H1 (cell line): ENCODE measurements at regions not wholly inside any gene's neighbourhood (a gene's known extent, or its start where the extent isn't known, plus 50 kb on each side); places are given as distances from the start of the nearest gene placed in this dataset.

Experiments
- CTCF ChIA-PET: fragments of 300-600 bp; sonication (Branson Sonifier 250); formaldehyde crosslinking; loops from one replicate; lab custom pipeline; 2021; ENCODE audit not compliant: partially characterized antibody; lab: Charles Lee
- POLR2A ChIA-PET: fragments of 300-600 bp; sonication (Branson Sonifier 250); formaldehyde crosslinking; loops from one replicate; lab custom pipeline; 2021; ENCODE audit warnings: inconsistent platforms; ENCODE audit not compliant: partially characterized antibody; lab: Charles Lee
- DNase-seq, 2 experiments: peaks; one replicate each; pipeline versions ENCODE4 v3.0.0 to v3.0.0-alpha.2; 2010 to 2022; ENCODE audit warnings: low spot score in 2 of 2, low read depth in 1 of 2, mixed read lengths in 1 of 2
- FAIRE-seq: peaks from 2 replicates; lab custom pipeline; 2011; peaks lifted over from hg19 to GRCh38; lab: Jason Lieb, UNC
- H2AFZ ChIP-seq: 2 replicates; pipeline ENCODE4 v1.8.1; 2012; ENCODE audit warnings: low read length, inconsistent platforms
- H2AK5ac ChIP-seq: 2 replicates; pipeline ENCODE4 v1.6.1; 2013; ENCODE audit warnings: low read depth, low read length
- H2BK120ac ChIP-seq: replicated peaks from 2 replicates; pipeline ENCODE3; 2013; ENCODE audit warnings: low read depth, low read length, inconsistent platforms
- H2BK12ac ChIP-seq: 2 replicates; pipeline ENCODE4 v1.6.1; 2013; ENCODE audit warnings: low read depth, low read length
- H2BK15ac ChIP-seq: 2 replicates; pipeline ENCODE4 v1.6.1; 2013; ENCODE audit warnings: low read length
- H2BK20ac ChIP-seq: 2 replicates; pipeline ENCODE4 v1.6.1; 2013; ENCODE audit warnings: low read length
- H2BK5ac ChIP-seq: 2 replicates; pipeline ENCODE4 v1.6.1; 2013; ENCODE audit warnings: low read depth, low read length
- H3K14ac ChIP-seq: 2 replicates; pipeline ENCODE4 v1.6.1; 2013; ENCODE audit warnings: inconsistent platforms; ENCODE audit not compliant: insufficient read length
- H3K18ac ChIP-seq: 2 replicates; pipeline ENCODE4 v1.6.1; 2013; ENCODE audit warnings: low read length; ENCODE audit errors: extremely low read depth
- H3K23ac ChIP-seq: 2 replicates; pipeline ENCODE4 v1.6.1; 2013; ENCODE audit warnings: inconsistent platforms; ENCODE audit not compliant: insufficient read length
- H3K23me2 ChIP-seq: 2 replicates; pipeline ENCODE4 v1.6.1; 2013; ENCODE audit warnings: low read depth, low read length
- H3K27ac ChIP-seq: 2 replicates; pipeline ENCODE4 v1.6.1; 2011; ENCODE audit warnings: low read depth, low read length, inconsistent platforms
- H3K27me3 ChIP-seq, 4 experiments: replicated peaks in 1 of 4; 1 replicate in 1 of 4; 2 replicates in 3 of 4; pipeline versions ENCODE4 v1.6.1 to v1.8.1; 2011 to 2013; ENCODE audit warnings: low read length in 3 of 4, mild to moderate bottlenecking in 3 of 4, inconsistent platforms in 2 of 4, mixed read lengths in 2 of 4, moderate library complexity in 1 of 4; ENCODE audit not compliant: control insufficient read depth in 3 of 4, insufficient read depth in 3 of 4; ENCODE audit errors: extremely low read depth in 1 of 4
- H3K36me3 ChIP-seq, 4 experiments: 2 replicates each; pipeline versions ENCODE4 v1.6.1 to v1.8.1; 2011 to 2013; ENCODE audit warnings: mild to moderate bottlenecking in 4 of 4, low read length in 3 of 4, moderate library complexity in 2 of 4, control low read depth in 1 of 4, inconsistent platforms in 1 of 4; ENCODE audit not compliant: insufficient read depth in 4 of 4, control insufficient read depth in 2 of 4
- H3K4ac ChIP-seq: replicated peaks from 2 replicates; pipeline ENCODE3; 2013; ENCODE audit warnings: low read length, low read depth, mixed read lengths, inconsistent platforms; ENCODE audit not compliant: insufficient read length
- H3K4me1 ChIP-seq, 4 experiments: replicated peaks in 1 of 4; 1 replicate in 1 of 4; 2 replicates in 3 of 4; pipeline versions ENCODE4 v1.6.1 to v1.8.1; 2011 to 2013; ENCODE audit warnings: low read length in 3 of 4, inconsistent platforms in 2 of 4, mixed read lengths in 1 of 4; ENCODE audit not compliant: insufficient read depth in 4 of 4, control insufficient read depth in 3 of 4
- H3K4me2 ChIP-seq, 2 experiments: 2 replicates each; pipeline versions ENCODE4 v1.6.1 to v1.8.1; 2011 to 2013; ENCODE audit warnings: low read depth in 2 of 2, low read length in 2 of 2, control low read depth in 1 of 2, inconsistent platforms in 1 of 2, mild to moderate bottlenecking in 1 of 2; ENCODE audit not compliant: insufficient read depth in 1 of 2
- H3K4me3 ChIP-seq, 4 experiments: fragments of 200-600, 300-600 bp in 1 of 4; sonication (generic), shearing (Covaris generic), sonication (Bioruptor Twin) in 1 of 4; 2 replicates each; pipeline versions ENCODE4 v1.5.1 to v1.8.1; 2011 to 2016; ENCODE audit warnings: low read length in 4 of 4, low read depth in 3 of 4, control low read depth in 2 of 4, inconsistent platforms in 2 of 4, mild to moderate bottlenecking in 2 of 4, mixed read lengths in 1 of 4, moderate library complexity in 1 of 4; ENCODE audit not compliant: insufficient read depth in 2 of 4; ENCODE audit errors: extremely low read depth in 1 of 4
- H3K56ac ChIP-seq: replicated peaks from 2 replicates; pipeline ENCODE3; 2013; ENCODE audit warnings: low read depth, mild to moderate bottlenecking, mixed read lengths, low read length, inconsistent platforms; ENCODE audit not compliant: insufficient read length
- H3K79me1 ChIP-seq: 2 replicates; pipeline ENCODE4 v1.6.1; 2013; ENCODE audit warnings: low read depth, low read length, control low read depth
- H3K79me2 ChIP-seq, 2 experiments: 2 replicates each; pipeline versions ENCODE4 v1.6.1 to v1.8.1; 2012 to 2013; ENCODE audit warnings: low read length in 2 of 2, mild to moderate bottlenecking in 2 of 2, inconsistent platforms in 1 of 2; ENCODE audit not compliant: insufficient read depth in 2 of 2, control insufficient read depth in 1 of 2
- H3K9ac ChIP-seq, 4 experiments: replicated peaks in 1 of 4; 1 replicate in 1 of 4; 2 replicates in 3 of 4; pipeline versions ENCODE4 v1.6.1 to v1.8.1; 2011 to 2013; ENCODE audit warnings: low read depth in 3 of 4, low read length in 3 of 4, control low read depth in 2 of 4, mild to moderate bottlenecking in 2 of 4, moderate library complexity in 2 of 4, inconsistent platforms in 1 of 4; ENCODE audit errors: extremely low read depth in 1 of 4
- H3K9me3 ChIP-seq, 2 experiments: 2 replicates each; pipeline versions ENCODE4 v1.6.1 to v1.8.1; 2012 to 2013; ENCODE audit warnings: mild to moderate bottlenecking in 2 of 2, moderate library complexity in 2 of 2, control low read depth in 1 of 2, inconsistent platforms in 1 of 2, low read depth in 1 of 2, low read length in 1 of 2, mixed read lengths in 1 of 2; ENCODE audit not compliant: insufficient read depth in 2 of 2
- H4K20me1 ChIP-seq, 2 experiments: replicated peaks in 1 of 2; 2 replicates each; pipeline versions ENCODE3 to v1.8.1; 2011 to 2013; ENCODE audit warnings: inconsistent platforms in 2 of 2, low read length in 2 of 2, mild to moderate bottlenecking in 1 of 2; ENCODE audit not compliant: insufficient read depth in 2 of 2, control insufficient read depth in 1 of 2
- H4K5ac ChIP-seq: 2 replicates; pipeline ENCODE4 v1.6.1; 2013; ENCODE audit warnings: low read length, low read depth, mixed read lengths, inconsistent platforms; ENCODE audit not compliant: insufficient read length
- H4K8ac ChIP-seq: 2 replicates; pipeline ENCODE4 v1.8.0; 2013; ENCODE audit warnings: mild to moderate bottlenecking, moderate library complexity, low read length, inconsistent platforms; ENCODE audit not compliant: insufficient read depth; ENCODE audit errors: extremely low read depth
- H4K91ac ChIP-seq: replicated peaks from 2 replicates; pipeline ENCODE3; 2013; ENCODE audit warnings: low read length, mixed read lengths, inconsistent platforms; ENCODE audit not compliant: insufficient read length
- GTF2F1 ChIP-seq: IDR thresholded peaks from 2 replicates; pipeline ENCODE4 v1.6.1; 2012; ENCODE audit warnings: low read depth, low read length, improper control_type of control experiment, borderline replicate concordance
- NRF1 ChIP-seq: IDR thresholded peaks from 2 replicates; pipeline ENCODE4 v1.6.1; 2011; ENCODE audit warnings: mild to moderate bottlenecking, low read depth, low read length, improper control_type of control experiment
- WGBS, 2 experiments: shearing (Covaris generic) in 1 of 2; methylation state at CpG; one replicate each; pipeline versions ENCODE4 v1.1.6 to v1.1.7; 2013 to 2015; ENCODE audit warnings: low lambda C conversion rate in 2 of 2, mixed read lengths in 2 of 2, inconsistent platforms in 1 of 2, low coverage in 1 of 2, missing lambda C conversion rate in 1 of 2; ENCODE audit not compliant: insufficient replicate concordance in 2 of 2, insufficient coverage in 1 of 2, insufficient read length in 1 of 2; ENCODE audit errors: extremely low coverage in 1 of 2, missing lambda C conversion rate in 1 of 2; 5-methylcytosine and 5-hydroxymethylcytosine counted together

- no peak overlapping the region for H2AK5ac ChIP-seq
- no peak overlapping the region for H3K4me2 ChIP-seq
- no peak overlapping the region for H2AFZ ChIP-seq
- ChIA-PET POLR2A (no interaction called here), CTCF (no interaction called here)
- no peak overlapping the region for H2BK5ac ChIP-seq
- no peak overlapping the region for H3K4me3 ChIP-seq
- no peak overlapping the region for H3K18ac ChIP-seq
- H4K5ac ChIP-seq: no peak overlapping the region
- H2BK120ac ChIP-seq: no peak overlapping the region
- no peaks in the 10 kb centered on the region for H3K23me2 ChIP-seq
- H3K4me1 ChIP-seq: no peaks in the 10 kb centered on the region
- H3K9me3 ChIP-seq: no peaks in the 10 kb centered on the region
- no peak overlapping the region for H3K14ac ChIP-seq
- FAIRE-seq (no peak), DNase-seq (no peak)
- 82% methylated on average over 3 of the region's 3 CpGs; no CpG with 5 or more reads in 1 of the 2 experiments for WGBS, 2 experiments
- no peaks in the 10 kb centered on the region for H3K27me3 ChIP-seq
- no peak overlapping the region for H2BK20ac ChIP-seq
- H3K79me2 ChIP-seq: no peaks in the 10 kb centered on the region
- no peak overlapping the region for H3K56ac ChIP-seq
- no peak for TF ChIP-seq NRF1
- TF ChIP-seq GTF2F1: no peak
- no peak overlapping the region for H2BK15ac ChIP-seq
- H2BK12ac ChIP-seq: no peak overlapping the region
- no peak overlapping the region for H4K91ac ChIP-seq
- no peaks in the 10 kb centered on the region for H4K20me1 ChIP-seq
- H3K79me1 ChIP-seq: no peaks in the 10 kb centered on the region
- H3K36me3 ChIP-seq: no peaks in the 10 kb centered on the region
- no peak overlapping the region for H3K4ac ChIP-seq
- H4K8ac ChIP-seq: no peak overlapping the region
- no peak overlapping the region for H3K9ac ChIP-seq
- no peak overlapping the region for H3K23ac ChIP-seq
- H3K27ac ChIP-seq: no peak overlapping the region
Measured at GRCh38 chrX:42073448-42073847, 150.1 kb upstream of the CASK start.
